COLO829 (cell line): ENCODE measurements at regions not wholly inside any gene's neighbourhood (a gene's known extent, or its start where the extent isn't known, plus 50 kb on each side); places are given as distances from the start of the nearest gene placed in this dataset.
"Not testable (repeated sequence)": the region's sequence is repeated elsewhere in the genome, so short reads cannot be mapped to it uniquely, and the experiment has no call there.

Source experiments
- DNase-seq: peaks from one replicate; pipeline ENCODE4 v3.0.0; 2012; ENCODE audit warnings: low spot score

GRCh38 chr14:105888784-105889665 lies 362.6 kb downstream of the TMEM121 start:
- no peak for DNase-seq

GRCh38 chr14:105889666-105890473 lies 363.5 kb downstream of the TMEM121 start:
- DNase-seq: no peak

GRCh38 chr14:105890474-105891220 lies 364.3 kb downstream of the TMEM121 start:
- no peak for DNase-seq

DNA sequence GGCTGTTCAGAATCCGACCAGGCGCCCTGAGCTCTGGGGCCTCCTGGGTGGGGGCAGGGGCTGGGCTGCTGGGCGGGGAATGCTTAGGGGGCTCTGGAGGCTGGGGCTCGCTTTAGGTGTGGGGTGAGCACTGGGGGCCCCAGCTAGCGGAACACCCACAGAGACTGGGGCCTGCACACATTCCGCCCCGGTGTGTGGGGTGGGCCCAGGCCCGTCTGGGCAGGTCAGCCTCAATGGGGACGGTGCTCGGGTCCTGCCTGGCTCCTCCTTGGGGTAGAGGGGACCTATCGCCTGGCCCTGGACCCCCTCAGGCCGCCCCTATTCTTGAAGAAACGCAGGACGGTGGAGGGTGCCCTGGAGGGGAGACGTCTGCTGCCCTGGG lies 364.8 kb downstream of the TMEM121 start:
- no peak for DNase-seq

GRCh38 chr14:105891631-105892452 lies 365.5 kb downstream of the TMEM121 start:
- no peak for DNase-seq

DNA sequence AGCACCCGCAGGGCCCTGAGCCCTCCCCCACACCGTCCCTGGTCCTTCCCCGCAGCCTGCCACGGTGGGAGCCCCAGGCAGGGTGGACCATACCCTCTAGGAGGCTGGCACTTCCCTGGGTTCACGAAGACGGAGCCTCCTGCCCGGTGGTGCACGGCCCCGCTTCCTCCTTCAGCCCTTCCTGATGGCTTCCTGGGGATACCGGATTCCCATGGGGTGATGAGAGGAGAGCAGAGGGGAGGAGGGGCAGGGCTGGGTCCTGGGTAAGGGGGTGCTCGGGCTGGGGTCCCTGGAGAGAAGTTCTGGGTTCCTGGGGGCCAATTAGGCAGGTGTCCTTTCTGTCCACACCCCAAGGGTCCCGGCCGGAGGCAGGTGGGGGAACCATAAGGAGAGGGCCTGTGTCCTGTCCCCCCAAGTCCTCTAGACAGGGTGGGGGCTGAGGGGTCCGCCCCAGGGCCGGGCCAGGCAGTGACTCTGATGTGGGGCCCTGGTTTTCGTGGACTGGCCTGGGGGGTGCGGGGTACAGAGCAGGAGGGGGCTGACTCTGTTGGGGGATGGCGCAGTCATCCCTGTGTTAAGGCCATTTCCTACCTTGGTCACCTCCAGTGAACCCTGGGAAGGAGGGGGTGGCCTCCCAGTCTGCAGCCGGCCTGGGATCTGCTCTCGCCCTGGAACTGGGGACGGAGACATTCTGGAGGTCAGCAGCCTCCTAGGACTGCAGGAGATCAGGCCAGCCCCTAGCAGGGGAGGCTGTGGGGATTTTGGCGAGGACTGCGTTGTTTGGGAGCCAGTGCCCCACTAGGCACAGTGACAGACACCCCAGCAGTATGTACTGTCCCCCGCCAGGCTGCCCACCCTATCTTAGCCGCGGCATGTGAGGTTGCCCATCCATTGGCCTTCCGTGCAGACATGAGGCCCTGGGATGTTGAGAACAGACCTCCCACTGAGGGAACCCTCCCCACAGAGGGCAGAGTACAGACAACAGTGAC lies 366.4 kb downstream of the TMEM121 start:
- DNase-seq: not testable (repeated sequence)

DNA sequence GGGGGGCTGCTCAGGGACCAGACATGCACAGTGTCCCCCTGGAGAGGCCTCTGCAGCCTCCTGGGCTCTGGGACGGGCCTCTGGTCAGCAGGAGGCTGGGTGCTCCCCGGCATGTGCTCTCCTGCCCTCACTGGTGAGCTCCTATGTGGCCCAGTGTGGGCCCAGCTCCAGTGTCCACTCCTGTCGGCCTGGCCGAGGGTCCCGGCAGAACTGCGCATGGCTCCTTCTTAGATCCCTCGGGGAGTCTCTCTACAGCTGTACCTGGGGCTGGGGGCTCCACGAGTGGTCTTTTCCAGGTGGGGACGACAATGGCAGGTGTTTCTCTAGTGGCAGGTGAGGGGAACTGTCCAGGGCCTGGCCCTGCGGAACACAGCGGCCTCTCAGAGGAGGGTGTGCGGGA lies 367.3 kb downstream of the TMEM121 start:
- not testable (repeated sequence) for DNase-seq

- no peak for DNase-seq
Observed at GRCh38 chr14:105894125-105894977, 368.0 kb downstream of the TMEM121 start.

- no peak for DNase-seq
Observed at GRCh38 chr14:105894978-105895881, 368.8 kb downstream of the TMEM121 start.

DNA sequence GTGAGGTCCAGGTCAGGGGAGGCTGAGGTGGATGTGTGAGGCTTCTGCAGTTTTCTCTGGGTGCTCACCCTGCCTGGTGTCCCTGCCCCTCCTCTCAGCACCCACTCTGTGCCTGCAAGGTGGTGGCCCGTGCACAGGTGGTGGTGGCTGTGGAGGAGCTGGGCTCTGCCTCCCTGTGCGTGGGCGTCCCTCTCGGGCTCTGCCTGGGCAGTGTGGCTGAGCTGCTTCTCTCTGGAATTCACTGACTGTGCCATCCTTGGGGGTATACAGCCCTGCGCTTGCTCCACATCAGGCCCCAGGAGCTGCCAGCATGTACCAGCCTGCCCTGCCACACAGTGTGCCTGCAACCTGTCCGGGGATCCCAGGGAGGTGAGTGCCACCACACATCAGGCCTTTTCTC lies 369.8 kb downstream of the TMEM121 start:
- not testable (repeated sequence) for DNase-seq

- not testable (repeated sequence) for DNase-seq
Observed at GRCh38 chr14:105896961-105897724, 370.8 kb downstream of the TMEM121 start.

DNA sequence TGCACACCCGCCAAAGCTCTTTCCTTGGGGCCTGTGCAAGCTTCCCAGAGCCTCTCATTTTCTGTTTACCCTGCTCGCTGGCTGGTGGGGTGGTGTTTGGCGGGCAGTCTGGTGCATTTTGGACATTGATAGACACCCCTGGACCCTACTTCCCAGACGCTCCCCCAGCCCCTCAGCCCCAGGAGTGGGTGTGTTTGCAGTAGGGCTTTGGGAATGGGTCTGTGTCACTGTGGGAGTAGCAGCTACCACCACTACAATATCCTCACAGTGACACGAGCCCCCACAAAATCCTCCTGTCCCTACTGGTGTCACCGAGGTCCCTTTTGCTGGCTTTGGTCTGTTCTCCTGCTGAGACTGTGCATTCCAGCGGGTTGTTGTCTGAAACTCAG lies 371.3 kb downstream of the TMEM121 start:
- no peak for DNase-seq

DNA sequence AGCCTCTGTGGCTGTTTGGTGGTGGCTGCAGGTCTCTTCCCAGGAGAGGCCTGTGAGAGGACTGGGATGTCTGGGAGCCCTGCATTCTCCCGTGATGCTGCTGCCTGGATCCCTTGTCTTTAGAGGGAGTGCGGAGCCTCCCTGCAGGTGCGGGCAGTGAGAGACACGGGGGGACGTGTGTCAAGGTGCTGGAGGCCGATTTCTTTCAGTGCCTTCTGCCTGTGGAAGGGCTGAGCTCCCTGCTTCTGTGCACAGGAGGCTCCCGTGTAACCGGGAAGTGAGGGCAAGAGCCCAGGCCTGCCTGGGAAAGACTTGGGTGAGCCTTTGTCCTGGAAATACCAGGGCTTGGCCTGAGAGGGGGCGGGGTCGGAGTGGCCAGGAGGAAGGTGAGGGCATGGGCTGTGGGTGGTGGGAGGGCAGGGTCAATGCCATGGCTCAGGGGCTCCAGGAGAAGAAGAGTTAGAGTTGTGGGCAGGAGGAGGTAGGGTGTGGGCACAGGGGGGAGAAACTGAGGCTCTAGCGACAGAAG lies 372.2 kb downstream of the TMEM121 start:
- no peak for DNase-seq

DNA sequence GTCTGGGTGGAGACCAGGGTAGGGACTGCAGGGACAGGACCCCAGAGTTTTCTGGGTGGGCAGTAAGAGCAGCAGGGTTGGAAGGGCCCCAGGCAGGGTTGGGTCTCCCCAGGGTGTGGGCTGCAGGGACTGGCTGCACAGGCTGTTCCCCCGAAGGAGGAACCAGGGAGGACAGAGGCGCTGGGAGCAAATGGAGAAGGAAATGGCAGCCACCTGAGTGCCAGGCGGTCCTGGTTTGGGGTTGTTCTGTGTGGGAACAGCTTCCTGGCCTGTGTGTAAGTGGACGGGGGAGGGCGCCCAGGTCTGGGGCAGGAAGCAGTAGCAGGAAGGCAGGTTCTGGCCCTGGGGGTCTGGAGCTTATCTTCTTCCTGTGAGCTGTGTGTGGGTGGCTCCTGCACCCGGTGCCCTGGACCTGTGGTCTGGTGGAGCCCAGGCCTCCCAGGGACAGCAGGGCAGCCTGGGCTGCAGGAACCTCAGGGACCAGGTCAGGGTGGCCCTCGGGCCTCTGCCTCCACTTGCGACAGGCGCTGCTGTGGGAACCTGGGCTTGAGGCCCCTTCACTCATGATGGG lies 372.8 kb downstream of the TMEM121 start:
- no peak for DNase-seq

GRCh38 chr14:105899657-105900397 lies 373.4 kb downstream of the TMEM121 start:
- no peak for DNase-seq
